ENCODE measurements at regions not wholly inside any gene's neighbourhood (a gene's known extent, or its start where the extent isn't known, plus 50 kb on each side); places are given as distances from the start of the nearest gene placed in this dataset.
A peak's percentile ranks its signal among the peaks of the same experiment; 100 is the strongest.

- Histone ChIP-seq H3K79me2 (ENCODE audit: control insufficient read depth, insufficient read depth, low read length) (no peaks in the 10 kb centered on the region), H3K27ac (ENCODE audit: insufficient read depth, low read depth, low read length) (no peak overlapping the region), H3K4me2 (ENCODE audit: insufficient read depth, low read length) (no peak overlapping the region), H2AFZ (ENCODE audit: low read depth, low read length) (no peak overlapping the region), H3K36me3 (ENCODE audit: control insufficient read depth in 2 of 2, extremely low read depth in 1 of 2, insufficient read depth in 2 of 2, low read length in 2 of 2) (no peaks in the 10 kb centered on the region), H3K27me3 (ENCODE audit: control insufficient read depth in 2 of 2, insufficient read depth in 2 of 2, low read length in 2 of 2) (peaks cover 0 to 2% of the 10 kb centered on the region in 2 experiments), H4K20me1 (replicated peaks; ENCODE audit: control insufficient read depth, extremely low read depth, insufficient read depth, low read length) (no peaks in the 10 kb centered on the region), H3K9me1 (replicated peaks; ENCODE audit: control insufficient read depth, extremely low read depth, insufficient read depth, low read length) (no peaks in the 10 kb centered on the region), H3K9me3 (replicated peaks; ENCODE audit: control insufficient read depth, insufficient read depth, low read length) (no peaks in the 10 kb centered on the region), H3K4me3 (replicated peaks in 1 of 3; ENCODE audit: insufficient read depth in 1 of 3, low read depth in 1 of 3, low read length in 3 of 3) (no peak overlapping the region), H3K9ac (replicated peaks; ENCODE audit: extremely low read depth, insufficient read depth, low read length) (no peak overlapping the region), H3K4me1 (ENCODE audit: control insufficient read depth, extremely low read depth, insufficient read depth, low read length) (peaks cover 3% of the 10 kb centered on the region)
- FAIRE-seq (no peak), DNase-seq (ENCODE audit: low read depth, low spot score) (no peak)
- intact Hi-C loops (cut with micrococcal nuclease): no loop called here
- CTCF ChIA-PET: no interaction called here
- dilution Hi-C loops (cut with MboI; ENCODE audit: extremely low pct_ligation_motif_present, low sequenced_read_pairs): no loop called here
- TF ChIP-seq MYC (IDR thresholded peaks at IDR 0.05; ENCODE audit: low read depth, low read length): no peak
- BruUV-seq (replicated peaks): no TSS peak
- POLR2A ChIA-PET: no interaction called here
These were observed 374.1 kb upstream of the POU3F1 start for GRCh38 chr1:38420666-38421065.

- ChIA-PET CTCF (interaction anchor here (1.3 kb wide), 1 partner anchor 18 kb away, joined by 4 read pairs; no protein-coding TSS in a partner anchor), POLR2A (no interaction called here)
- Histone ChIP-seq H3K9ac (replicated peaks; ENCODE audit: extremely low read depth, insufficient read depth, low read length) (no peak overlapping the region), H3K9me3 (replicated peaks; ENCODE audit: control insufficient read depth, insufficient read depth, low read length) (no peaks in the 10 kb centered on the region), H3K4me3 (replicated peaks in 1 of 3; ENCODE audit: insufficient read depth in 1 of 3, low read depth in 1 of 3, low read length in 3 of 3) (no peak overlapping the region), H3K36me3 (ENCODE audit: control insufficient read depth in 2 of 2, extremely low read depth in 1 of 2, insufficient read depth in 2 of 2, low read length in 2 of 2) (no peaks in the 10 kb centered on the region), H3K9me1 (replicated peaks; ENCODE audit: control insufficient read depth, extremely low read depth, insufficient read depth, low read length) (no peaks in the 10 kb centered on the region), H3K27ac (ENCODE audit: insufficient read depth, low read depth, low read length) (no peak overlapping the region), H3K27me3 (ENCODE audit: control insufficient read depth in 2 of 2, insufficient read depth in 2 of 2, low read length in 2 of 2) (peaks cover 0 to 2% of the 10 kb centered on the region in 2 experiments), H4K20me1 (replicated peaks; ENCODE audit: control insufficient read depth, extremely low read depth, insufficient read depth, low read length) (no peaks in the 10 kb centered on the region), H2AFZ (ENCODE audit: low read depth, low read length) (no peak overlapping the region), H3K79me2 (ENCODE audit: control insufficient read depth, insufficient read depth, low read length) (no peaks in the 10 kb centered on the region), H3K4me2 (ENCODE audit: insufficient read depth, low read length) (no peak overlapping the region), H3K4me1 (ENCODE audit: control insufficient read depth, extremely low read depth, insufficient read depth, low read length) (peaks cover 3% of the 10 kb centered on the region)
- dilution Hi-C loops (cut with MboI; ENCODE audit: extremely low pct_ligation_motif_present, low sequenced_read_pairs) (no loop called here), intact Hi-C loops (cut with micrococcal nuclease) (no loop called here)
- DNase-seq (ENCODE audit: low read depth, low spot score) (peak; percentile 75), FAIRE-seq (no peak)
- BruUV-seq (replicated peaks): no TSS peak
- TF ChIP-seq GATA2 (IDR thresholded peaks at IDR 0.05; ENCODE audit: insufficient read depth, insufficient read length, low read depth, low read length) (peak; percentile 75), POLR2AphosphoS5 (IDR thresholded peaks at IDR 0.05; ENCODE audit: insufficient read depth, low read depth, low read length) (no peak), CTCF (IDR thresholded peaks at IDR 0.05; ENCODE audit: extremely low read depth in 1 of 2, insufficient read depth in 1 of 2, low read depth in 1 of 2, low read length in 2 of 2) (no peak), POLR2A (IDR thresholded peaks at IDR 0.05; ENCODE audit: low read depth, low read length) (no peak), JUN (IDR thresholded peaks at IDR 0.05; ENCODE audit: borderline replicate concordance, insufficient read depth, insufficient read length, low read depth) (no peak), FOS (IDR thresholded peaks at IDR 0.05; ENCODE audit: borderline replicate concordance, insufficient read depth, low read length) (no peak)
These were observed 371.8 kb upstream of the POU3F1 start for GRCh38 chr1:38418195-38419030.
